Panc1 (cell line): ENCODE measurements at regions not wholly inside any gene's neighbourhood (a gene's known extent, or its start where the extent isn't known, plus 50 kb on each side); places are given as distances from the start of the nearest gene placed in this dataset.

Experiments used
- ATAC-seq: fragments of 200-7000 bp; cut with Tn5 transposase; 2 replicates; pipeline ENCODE4 v1.9.1; 2020; ENCODE audit warnings: mild to moderate bottlenecking, moderate library complexity
- BruUV-seq: library from RNA; stranded (reverse); fragments of 400-500 nt; replicated peaks from 2 replicates; lab custom pipeline; 2021; lab: Mats Ljungman, UMichigan
- CTCF ChIA-PET: fragments of 300-600 bp; sonication (Branson Sonifier 250); formaldehyde crosslinking; loops from one replicate; lab custom pipeline; 2022; ENCODE audit warnings: antibody characterized with exemption; lab: Charles Lee
- POLR2A ChIA-PET: fragments of 300-600 bp; sonication (Branson Sonifier 250); formaldehyde crosslinking; loops from one replicate; lab custom pipeline; 2022; ENCODE audit warnings: antibody characterized with exemption; lab: Charles Lee
- DNase-seq: peaks from one replicate; pipeline ENCODE4 v3.0.0-alpha.2; 2010; ENCODE audit warnings: low read depth, low spot score
- H3K27ac ChIP-seq: 2 replicates; pipeline ENCODE4 v1.5.1; 2011; ENCODE audit warnings: mild to moderate bottlenecking, low read length, inconsistent platforms
- H3K27me3 ChIP-seq: fragments of 200-500 bp; sonication (Bioruptor generic); 2 replicates; pipeline ENCODE4 v1.6.0; 2014; ENCODE audit warnings: low read length, inconsistent platforms; ENCODE audit not compliant: control insufficient read depth, insufficient read depth
- H3K36me3 ChIP-seq: fragments of 200-500 bp; sonication (Bioruptor generic); 2 replicates; pipeline ENCODE4 v1.5.1; 2014; ENCODE audit warnings: inconsistent platforms, mild to moderate bottlenecking, low read length, moderate library complexity; ENCODE audit not compliant: control insufficient read depth, insufficient read depth
- H3K4me1 ChIP-seq: 2 replicates; pipeline ENCODE4 v1.5.1; 2011; ENCODE audit warnings: inconsistent platforms, mild to moderate bottlenecking, low read length, moderate library complexity; ENCODE audit not compliant: control insufficient read depth, insufficient read depth
- H3K4me3 ChIP-seq, 2 experiments: 2 replicates each; pipeline ENCODE4 v1.5.1; 2011 to 2012; ENCODE audit warnings: low read depth in 2 of 2, low read length in 2 of 2, mild to moderate bottlenecking in 2 of 2, inconsistent platforms in 1 of 2, moderate library complexity in 1 of 2
- H3K9me3 ChIP-seq: fragments of 200-500 bp; sonication (Bioruptor generic); 2 replicates; pipeline ENCODE4 v1.5.1; 2014; ENCODE audit warnings: low read depth, mild to moderate bottlenecking, inconsistent platforms, low read length, moderate library complexity; ENCODE audit not compliant: control insufficient read depth, insufficient read depth
- POLR2AphosphoS5 ChIP-seq: IDR thresholded peaks from 2 replicates; pipeline ENCODE4 v1.6.1; 2012; ENCODE audit warnings: mild to moderate bottlenecking, low read depth, low read length, moderate library complexity
- SIN3A ChIP-seq: IDR thresholded peaks from 2 replicates; pipeline ENCODE4 v1.6.1; 2012; ENCODE audit warnings: low read depth, mild to moderate bottlenecking, low read length, moderate library complexity, borderline replicate concordance; ENCODE audit not compliant: insufficient read depth
- TCF7L2 ChIP-seq: IDR thresholded peaks from 2 replicates; pipeline ENCODE4 v1.6.1; 2011; ENCODE audit warnings: mild to moderate bottlenecking, low read depth, low read length, inconsistent platforms
- in situ Hi-C: cut with HindIII; loops from 2 replicates; pipeline ENCODE4 v1.10.0; 2016; ENCODE audit warnings: low sequenced_read_pairs, low pct_unique_long_range_greater_than_20kb
- intact Hi-C: fragments of 100-400 bp; cut with micrococcal nuclease; formaldehyde crosslinking; loops from one replicate; pipeline ENCODE4 v1.10.0; 2022; ENCODE audit not compliant: unreplicated experiment
- TF ChIP-seq, protein P1 (sequence below): fragments of 450-650 bp; IDR thresholded peaks from 2 replicates; pipeline ENCODE4 v1.5.1; 2017; ENCODE audit warnings: mild to moderate bottlenecking
- TF ChIP-seq, protein P2 (sequence below), 2 experiments: IDR thresholded peaks; 2 replicates each; pipeline ENCODE4 v1.6.1; 2011 to 2012; ENCODE audit warnings: low read depth in 2 of 2, control low read depth in 1 of 2, low read length in 1 of 2, mild to moderate bottlenecking in 1 of 2, moderate library complexity in 1 of 2; ENCODE audit not compliant: insufficient read depth in 1 of 2

DNA sequence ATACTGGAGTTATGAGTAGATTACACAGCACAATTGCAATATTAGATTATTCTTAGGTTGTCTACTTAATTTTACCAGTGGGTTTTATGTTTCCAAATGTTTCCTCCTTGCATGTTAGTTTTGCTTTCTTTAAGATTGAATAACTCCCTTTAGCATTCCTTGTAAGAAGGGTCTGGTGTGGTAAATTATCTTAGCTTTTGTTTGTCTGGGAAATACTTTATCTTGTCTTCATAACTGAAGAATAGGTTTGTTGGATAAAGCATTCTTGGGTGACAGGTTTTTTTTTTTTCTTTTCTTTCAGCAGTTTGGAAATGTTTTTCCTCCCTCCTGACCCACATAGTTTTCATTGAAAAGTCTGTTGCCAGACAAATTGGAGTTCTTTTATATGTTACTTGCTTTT, 531.1 kb downstream of the ANXA1 start:
- DNase-seq (no peak), ATAC-seq (no peak)
- H3K4me3 ChIP-seq, result no peak overlapping the region
- BruUV-seq, result no TSS peak
- no peaks in the 10 kb centered on the region for H3K27me3 ChIP-seq
- intact Hi-C loops, result loop anchor here (2.0 to 10.0 kb wide), 3 partner anchors 692 to 1060 kb away; no protein-coding TSS in a partner anchor
- H3K27ac ChIP-seq, result no peak overlapping the region
- H3K4me1 ChIP-seq, result no peaks in the 10 kb centered on the region
- H3K36me3 ChIP-seq, result no peaks in the 10 kb centered on the region
- CTCF ChIA-PET, result interaction anchor here (0.5 kb wide), 1 partner anchor 313 kb away, joined by 7 read pairs; no protein-coding TSS in a partner anchor
- POLR2A ChIA-PET, result no interaction called here
- no peaks in the 10 kb centered on the region for H3K9me3 ChIP-seq
- TF ChIP-seq POLR2AphosphoS5, result no peak
- TF ChIP-seq TCF7L2, result no peak
- TF ChIP-seq, protein P1, sequence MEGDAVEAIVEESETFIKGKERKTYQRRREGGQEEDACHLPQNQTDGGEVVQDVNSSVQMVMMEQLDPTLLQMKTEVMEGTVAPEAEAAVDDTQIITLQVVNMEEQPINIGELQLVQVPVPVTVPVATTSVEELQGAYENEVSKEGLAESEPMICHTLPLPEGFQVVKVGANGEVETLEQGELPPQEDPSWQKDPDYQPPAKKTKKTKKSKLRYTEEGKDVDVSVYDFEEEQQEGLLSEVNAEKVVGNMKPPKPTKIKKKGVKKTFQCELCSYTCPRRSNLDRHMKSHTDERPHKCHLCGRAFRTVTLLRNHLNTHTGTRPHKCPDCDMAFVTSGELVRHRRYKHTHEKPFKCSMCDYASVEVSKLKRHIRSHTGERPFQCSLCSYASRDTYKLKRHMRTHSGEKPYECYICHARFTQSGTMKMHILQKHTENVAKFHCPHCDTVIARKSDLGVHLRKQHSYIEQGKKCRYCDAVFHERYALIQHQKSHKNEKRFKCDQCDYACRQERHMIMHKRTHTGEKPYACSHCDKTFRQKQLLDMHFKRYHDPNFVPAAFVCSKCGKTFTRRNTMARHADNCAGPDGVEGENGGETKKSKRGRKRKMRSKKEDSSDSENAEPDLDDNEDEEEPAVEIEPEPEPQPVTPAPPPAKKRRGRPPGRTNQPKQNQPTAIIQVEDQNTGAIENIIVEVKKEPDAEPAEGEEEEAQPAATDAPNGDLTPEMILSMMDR, result no peak
- TF ChIP-seq, protein P2, sequence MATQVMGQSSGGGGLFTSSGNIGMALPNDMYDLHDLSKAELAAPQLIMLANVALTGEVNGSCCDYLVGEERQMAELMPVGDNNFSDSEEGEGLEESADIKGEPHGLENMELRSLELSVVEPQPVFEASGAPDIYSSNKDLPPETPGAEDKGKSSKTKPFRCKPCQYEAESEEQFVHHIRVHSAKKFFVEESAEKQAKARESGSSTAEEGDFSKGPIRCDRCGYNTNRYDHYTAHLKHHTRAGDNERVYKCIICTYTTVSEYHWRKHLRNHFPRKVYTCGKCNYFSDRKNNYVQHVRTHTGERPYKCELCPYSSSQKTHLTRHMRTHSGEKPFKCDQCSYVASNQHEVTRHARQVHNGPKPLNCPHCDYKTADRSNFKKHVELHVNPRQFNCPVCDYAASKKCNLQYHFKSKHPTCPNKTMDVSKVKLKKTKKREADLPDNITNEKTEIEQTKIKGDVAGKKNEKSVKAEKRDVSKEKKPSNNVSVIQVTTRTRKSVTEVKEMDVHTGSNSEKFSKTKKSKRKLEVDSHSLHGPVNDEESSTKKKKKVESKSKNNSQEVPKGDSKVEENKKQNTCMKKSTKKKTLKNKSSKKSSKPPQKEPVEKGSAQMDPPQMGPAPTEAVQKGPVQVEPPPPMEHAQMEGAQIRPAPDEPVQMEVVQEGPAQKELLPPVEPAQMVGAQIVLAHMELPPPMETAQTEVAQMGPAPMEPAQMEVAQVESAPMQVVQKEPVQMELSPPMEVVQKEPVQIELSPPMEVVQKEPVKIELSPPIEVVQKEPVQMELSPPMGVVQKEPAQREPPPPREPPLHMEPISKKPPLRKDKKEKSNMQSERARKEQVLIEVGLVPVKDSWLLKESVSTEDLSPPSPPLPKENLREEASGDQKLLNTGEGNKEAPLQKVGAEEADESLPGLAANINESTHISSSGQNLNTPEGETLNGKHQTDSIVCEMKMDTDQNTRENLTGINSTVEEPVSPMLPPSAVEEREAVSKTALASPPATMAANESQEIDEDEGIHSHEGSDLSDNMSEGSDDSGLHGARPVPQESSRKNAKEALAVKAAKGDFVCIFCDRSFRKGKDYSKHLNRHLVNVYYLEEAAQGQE (IDR thresholded peaks at IDR 0.05; ENCODE audit: insufficient read depth in 1 of 2, low read depth in 2 of 2, low read length in 1 of 2), result no peak
- TF ChIP-seq SIN3A, result no peak
- in situ Hi-C loops, result no loop called here

DNA sequence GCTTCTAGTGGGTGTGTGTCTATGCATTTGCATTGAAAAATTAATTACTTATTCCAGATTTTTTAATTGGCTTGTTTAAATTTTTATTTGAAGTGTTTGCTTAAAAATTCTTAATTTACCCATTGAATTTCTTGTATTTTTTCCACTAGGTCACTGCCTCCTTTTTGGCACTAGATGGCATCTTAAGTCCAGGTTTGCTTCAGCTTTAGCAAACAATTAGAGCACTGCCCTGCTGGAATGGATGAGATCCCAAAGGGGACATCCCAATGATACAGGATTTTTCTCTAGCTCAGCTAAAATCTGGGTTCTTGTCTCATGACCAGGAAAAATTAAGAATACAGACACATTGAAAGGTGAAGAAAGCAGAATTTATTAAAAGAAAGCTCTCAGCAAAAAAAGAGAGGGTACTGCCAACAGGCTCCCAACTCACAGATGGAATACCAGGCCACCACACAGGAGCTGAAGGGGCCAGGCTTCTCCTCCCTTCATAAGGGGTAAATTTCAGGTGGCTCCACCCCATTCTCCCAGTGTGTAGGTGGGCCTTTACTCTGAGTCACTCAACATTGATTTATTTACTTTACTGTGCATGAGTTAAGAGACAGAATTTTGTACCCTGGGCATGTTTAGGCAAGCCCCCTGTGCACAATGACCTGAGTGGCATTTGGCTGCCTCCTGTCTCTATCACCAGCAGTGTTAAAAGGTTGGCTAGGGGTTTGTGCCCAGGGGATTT, 532.4 kb downstream of the ANXA1 start:
- no peaks in the 10 kb centered on the region for H3K4me1 ChIP-seq
- H3K27me3 ChIP-seq, result no peaks in the 10 kb centered on the region
- in situ Hi-C loops (no loop called here), intact Hi-C loops (loop anchor here (2.0 to 10.0 kb wide), 4 partner anchors 691 to 1058 kb away; no protein-coding TSS in a partner anchor)
- no peaks in the 10 kb centered on the region for H3K9me3 ChIP-seq
- H3K36me3 ChIP-seq, result no peaks in the 10 kb centered on the region
- ATAC-seq (no peak), DNase-seq (peak; percentile 15)
- BruUV-seq, result no TSS peak
- no peak overlapping the region for H3K4me3 ChIP-seq
- POLR2A ChIA-PET, result no interaction called here
- CTCF ChIA-PET, result interaction anchor here (0.6 kb wide), 1 partner anchor 483 kb away, joined by 11 read pairs; no protein-coding TSS in a partner anchor
- TF ChIP-seq, protein P1, result peak; percentile 55
- TF ChIP-seq, protein P2 (IDR thresholded peaks at IDR 0.05; ENCODE audit: insufficient read depth in 1 of 2, low read depth in 2 of 2, low read length in 1 of 2), result no peak
- TF ChIP-seq SIN3A, result no peak
- no peak overlapping the region for H3K27ac ChIP-seq
